HG03354 (cell line): ENCODE measurements at regions not wholly inside any gene's neighbourhood (a gene's known extent, or its start where the extent isn't known, plus 50 kb on each side); places are given as distances from the start of the nearest gene placed in this dataset.

Experiments
- ATAC-seq: cut with Tn5 transposase; IDR thresholded peaks from one replicate; pipeline ENCODE4 v1.9.1; 2021; ENCODE audit warnings: mild to moderate bottlenecking; ENCODE audit not compliant: unreplicated experiment, poor library complexity, severe bottlenecking

- no peak for ATAC-seq
Observed at GRCh38 chr18:10032331-10033015, 118.7 kb downstream of the VAPA start.

GRCh38 chr18:10033016-10033399 is 119.2 kb downstream of the VAPA start:
- no peak for ATAC-seq

- no peak for ATAC-seq
Observed at GRCh38 chr18:10035281-10035991, 121.6 kb downstream of the VAPA start.

- no peak for ATAC-seq
Observed at GRCh38 chr18:10036479-10036878, 122.7 kb downstream of the VAPA start.

DNA sequence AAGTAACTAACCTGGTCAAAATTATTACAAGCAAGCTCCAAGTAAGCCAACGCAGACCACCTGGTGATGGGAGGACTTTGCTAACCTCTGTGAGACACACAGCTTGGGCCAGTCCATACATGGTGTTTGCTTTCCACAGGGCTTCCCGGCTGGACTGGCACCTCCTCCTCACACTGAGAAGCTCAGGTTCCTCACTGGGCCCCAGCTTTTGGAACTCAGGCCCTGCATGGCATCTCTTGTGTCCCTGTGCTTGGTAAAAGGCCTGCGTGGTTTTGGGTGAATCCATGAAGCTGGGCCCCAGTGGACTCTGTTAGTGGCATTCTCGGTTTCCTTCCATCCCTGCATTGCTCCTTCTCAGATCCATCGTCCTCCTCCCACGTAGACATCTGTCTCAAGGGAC is 123.4 kb downstream of the VAPA start:
- no peak for ATAC-seq

DNA sequence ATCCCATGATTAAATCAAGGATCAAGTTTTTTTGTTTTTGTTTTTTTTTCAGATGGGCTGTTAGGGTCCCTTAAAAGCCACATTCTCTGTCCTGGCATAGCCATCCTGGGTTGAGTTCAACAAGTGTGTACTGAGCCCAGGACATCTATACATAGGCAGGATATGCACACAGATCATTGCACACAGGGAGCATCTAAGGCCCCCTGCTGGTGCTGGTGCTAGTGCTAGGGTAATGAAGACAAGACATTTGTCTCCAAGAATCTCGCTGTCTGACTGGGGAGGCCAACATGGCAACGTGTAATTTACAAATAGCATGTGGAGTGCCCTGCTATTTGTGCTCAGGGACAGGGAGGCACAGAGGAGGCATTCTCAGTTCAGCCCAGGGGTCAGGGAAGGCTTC is 124.5 kb downstream of the VAPA start:
- no peak for ATAC-seq

- no peak for ATAC-seq
Observed at GRCh38 chr18:10040287-10041011, 126.6 kb downstream of the VAPA start.

DNA sequence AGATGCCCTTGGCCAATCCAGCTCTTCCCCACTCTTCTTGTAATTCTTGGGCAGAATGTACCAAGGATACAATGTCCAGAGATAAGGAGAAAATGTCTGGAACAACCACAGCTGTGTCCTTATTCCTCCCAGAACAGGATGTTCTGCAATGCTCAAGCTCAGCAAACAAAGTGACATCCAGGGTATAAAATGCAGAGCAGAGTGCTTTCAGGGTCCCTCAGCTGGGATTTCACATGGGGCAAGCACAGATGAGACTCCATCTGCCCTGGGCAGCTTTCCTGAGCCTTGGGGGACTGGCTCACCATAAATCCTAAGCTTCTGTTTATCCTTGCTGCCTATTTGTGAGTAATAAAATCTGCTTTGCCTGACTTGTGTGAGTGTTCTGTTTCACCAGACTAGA is 127.4 kb downstream of the VAPA start:
- no peak for ATAC-seq

DNA sequence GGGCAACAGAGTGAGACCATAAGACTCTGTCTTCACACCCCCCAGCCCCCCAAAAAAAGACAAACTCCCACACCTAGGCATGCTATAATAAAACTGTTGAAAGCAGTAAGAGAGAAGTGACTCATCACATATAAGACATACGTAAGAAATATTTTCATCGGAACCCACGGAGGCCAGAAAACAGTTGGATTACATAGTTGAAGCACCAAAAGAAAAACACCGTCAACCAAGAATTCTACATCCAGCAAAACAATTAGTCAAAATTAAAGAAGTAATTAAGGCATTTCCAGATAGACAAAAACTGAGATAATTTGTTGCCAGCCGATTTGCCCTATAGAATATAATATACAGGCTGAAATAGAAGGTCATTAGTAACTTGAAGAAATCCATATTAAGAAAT is 128.7 kb downstream of the VAPA start:
- ATAC-seq = no peak

DNA sequence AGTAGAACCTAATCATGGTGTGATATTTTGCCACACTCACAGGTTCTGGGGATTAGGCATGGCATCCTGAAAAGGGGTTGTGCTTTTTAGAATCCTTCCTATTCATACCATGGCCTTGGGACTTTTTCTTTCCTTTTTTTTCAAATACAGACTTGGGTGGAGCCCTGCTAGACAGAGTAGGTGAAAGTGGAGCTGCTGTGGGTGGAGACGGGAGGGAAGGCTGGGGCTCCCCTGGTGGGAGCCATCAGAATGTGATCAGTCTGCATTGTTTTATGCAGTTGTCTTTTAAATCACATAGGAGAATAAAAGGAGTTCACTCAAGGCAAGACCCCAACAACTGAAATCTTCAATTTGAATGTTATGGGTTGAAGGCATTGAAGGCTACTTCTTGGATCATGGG is 130.2 kb downstream of the VAPA start:
- no peak for ATAC-seq

DNA sequence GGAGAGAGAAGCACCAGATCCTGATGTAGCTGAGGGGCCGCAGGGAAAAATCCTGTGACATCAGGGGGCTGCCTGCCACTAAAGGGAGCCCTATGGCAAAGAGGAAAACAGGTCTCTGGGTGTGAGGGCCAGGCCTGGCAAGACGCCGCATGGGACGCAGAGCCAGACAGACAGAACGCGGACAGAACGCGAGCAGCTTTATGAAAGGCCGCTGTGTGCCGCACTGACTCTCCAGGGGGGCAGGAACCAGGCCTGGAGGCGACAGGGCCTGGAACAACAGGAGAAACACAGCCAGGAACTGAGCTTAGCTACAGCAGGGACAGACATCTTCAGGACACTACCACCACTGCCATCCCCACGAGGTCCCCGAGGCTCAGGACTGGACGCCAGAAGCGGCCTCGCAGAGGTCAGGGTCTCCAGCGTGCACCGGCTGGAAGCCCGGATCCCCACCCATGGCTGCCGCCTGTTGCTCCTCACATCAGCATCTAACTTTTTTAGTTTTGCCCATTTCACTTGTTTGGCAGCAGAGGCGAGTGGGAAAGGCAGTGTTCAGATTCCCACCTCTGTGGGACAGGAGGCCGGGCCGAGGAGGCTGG is 131.6 kb downstream of the VAPA start:
- no peak for ATAC-seq

- no peak for ATAC-seq
Observed at GRCh38 chr18:10046178-10046807, 132.5 kb downstream of the VAPA start.

- ATAC-seq = no peak
Observed at GRCh38 chr18:10047237-10047636, 133.4 kb downstream of the VAPA start.

- no peak for ATAC-seq
Observed at GRCh38 chr18:10049747-10050146, 135.9 kb downstream of the VAPA start.

DNA sequence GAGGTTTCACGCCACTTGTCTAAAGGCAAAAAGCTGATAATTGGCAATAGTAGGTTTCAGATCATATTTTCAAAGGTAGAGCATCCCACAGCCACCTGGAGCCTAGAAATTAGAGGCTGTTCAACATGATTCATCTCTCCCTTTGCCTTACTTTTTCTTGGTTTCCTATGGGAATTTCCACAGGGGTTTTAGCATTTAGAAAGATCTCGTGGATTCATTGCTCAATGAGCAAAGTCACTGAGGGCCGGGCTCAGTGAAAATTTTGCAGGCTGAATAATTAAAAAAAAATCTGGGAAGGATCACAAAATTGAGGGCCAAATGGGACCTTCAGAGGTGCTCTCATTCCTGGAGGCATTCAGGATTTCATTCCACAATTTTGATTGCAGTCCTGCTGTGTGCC is 137.1 kb downstream of the VAPA start:
- no peak for ATAC-seq

- ATAC-seq = no peak
Observed at GRCh38 chr18:10051877-10052631, 138.2 kb downstream of the VAPA start.

DNA sequence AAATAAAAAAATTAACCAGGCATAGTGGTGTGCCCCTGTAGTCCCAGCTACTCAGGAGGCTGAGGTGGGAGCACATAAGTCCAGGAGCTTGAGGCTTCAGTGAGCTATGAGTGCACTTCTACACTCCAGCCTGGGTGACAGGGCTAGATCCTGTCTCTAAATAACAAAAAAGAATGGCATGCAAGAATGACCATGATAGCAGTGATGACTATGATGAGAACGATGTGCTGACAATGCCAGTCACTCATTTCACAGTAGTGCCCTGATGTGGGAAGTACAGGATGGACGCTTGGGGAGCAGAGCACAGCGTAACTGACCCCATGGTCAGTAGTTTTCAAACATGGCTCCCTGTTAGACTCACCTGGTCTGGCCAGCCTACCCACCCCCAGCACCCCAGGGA is 139.1 kb downstream of the VAPA start:
- no peak for ATAC-seq

GRCh38 chr18:10053861-10054260 is 140.0 kb downstream of the VAPA start:
- no peak for ATAC-seq

GRCh38 chr18:10054366-10054765 is 140.6 kb downstream of the VAPA start:
- no peak for ATAC-seq
